ENCODE measurements at regions not wholly inside any gene's neighbourhood (a gene's known extent, or its start where the extent isn't known, plus 50 kb on each side); places are given as distances from the start of the nearest gene placed in this dataset.
"Not testable (repeated sequence)": the region's sequence is repeated elsewhere in the genome, so short reads cannot be mapped to it uniquely, and the experiment has no call there.

- no peak for TF ChIP-seq CTCF (conservative IDR thresholded peaks at IDR 0.05)
- Histone ChIP-seq H2BK120ac (ENCODE audit: low read depth, low read length, poor library complexity, severe bottlenecking) (no peak overlapping the region), H3K23ac (ENCODE audit: insufficient read length, low read depth, low read length) (no peak overlapping the region), H3K9me3 (ENCODE audit: control insufficient read depth, low read depth, low read length) (no peaks in the 10 kb centered on the region), H3K18ac (ENCODE audit: insufficient read length, low read depth, low read length) (no peak overlapping the region), H2BK5ac (ENCODE audit: insufficient read length, low read length) (no peak overlapping the region), H2BK15ac (ENCODE audit: low read depth, low read length) (no peak overlapping the region), H3K79me1 (ENCODE audit: insufficient read depth, low read depth, low read length, poor library complexity, severe bottlenecking) (no peaks in the 10 kb centered on the region), H3K4ac (ENCODE audit: low read depth, low read length) (no peak overlapping the region), H2BK12ac (ENCODE audit: insufficient read length, low read depth, low read length) (no peak overlapping the region), H3K23me2 (ENCODE audit: insufficient read length, low read depth, low read length, poor library complexity, severe bottlenecking) (no peaks in the 10 kb centered on the region), H4K8ac (replicated peaks; ENCODE audit: insufficient read length, low read depth, low read length) (no peak overlapping the region), H3T11ph (ENCODE audit: low read length) (no peak overlapping the region), H2AFZ (ENCODE audit: low read length) (no peak overlapping the region), H4K91ac (ENCODE audit: insufficient read length, low read depth, low read length) (no peak overlapping the region), H3K4me2 (ENCODE audit: insufficient read depth, insufficient read length, low read length) (no peak overlapping the region), H4K20me1 (ENCODE audit: control insufficient read depth, insufficient read depth, insufficient read length) (no peaks in the 10 kb centered on the region), H4K5ac (ENCODE audit: insufficient read length, low read depth, low read length) (no peak overlapping the region), H3K27ac (ENCODE audit: insufficient read length, low read depth, low read length) (no peak overlapping the region), H3K56ac (ENCODE audit: insufficient read length, low read depth, low read length) (no peak overlapping the region), H3K4me1 (ENCODE audit: insufficient read depth, low read length) (no peaks in the 10 kb centered on the region), H3K14ac (ENCODE audit: insufficient read depth, low read length) (no peak overlapping the region), H2AK5ac (ENCODE audit: insufficient read length, low read length) (no peak overlapping the region), H3K27me3 (ENCODE audit: insufficient read depth, low read length) (no peaks in the 10 kb centered on the region), H3K9ac (ENCODE audit: extremely low read depth, insufficient read length, low read length) (no peak overlapping the region), H3K79me2 (ENCODE audit: insufficient read depth, low read length) (no peaks in the 10 kb centered on the region), H2BK20ac (ENCODE audit: low read depth, low read length, poor library complexity, severe bottlenecking) (no peak overlapping the region)
- peaks cover 11 to 20% of the 10 kb centered on the region in 2 experiments for H3K9me3 Mint-ChIP-seq
- no CpG with 5 or more reads among the region's 1 CpG for WGBS (ENCODE audit: extremely low coverage, insufficient read length, low lambda C conversion rate)
- H3K4me1 Mint-ChIP-seq, result peaks cover 0 to 2% of the 10 kb centered on the region in 2 experiments; a peak in 1 of 4 replicates
- H3K27ac Mint-ChIP-seq, result no peak overlapping the region
- H3K4me3 Mint-ChIP-seq, result no peak overlapping the region
- no peak for DNase-seq
- H3K36me3 Mint-ChIP-seq (ENCODE audit: insufficient read depth in 1 of 3, low read depth in 3 of 3), result peaks cover 6 to 12% (median 8%) of the 10 kb centered on the region in 3 experiments; a peak in 6 of 7 replicates
- H3K27me3 Mint-ChIP-seq (ENCODE audit: low read depth), result no peaks in the 10 kb centered on the region; the same call in 1 of the 2 replicates
These were observed 209.0 kb upstream of the FBXO33 start for GRCh38 chr14:39641224-39641623.

GRCh38 chr14:39639009-39639408 is 206.8 kb upstream of the FBXO33 start:
- not testable (repeated sequence) for H3K18ac ChIP-seq (ENCODE audit: insufficient read length, low read depth, low read length); H2AFZ ChIP-seq (ENCODE audit: low read length); DNase-seq; H4K20me1 ChIP-seq (ENCODE audit: control insufficient read depth, insufficient read depth, insufficient read length); H2BK120ac ChIP-seq (ENCODE audit: low read depth, low read length, poor library complexity, severe bottlenecking); H4K8ac ChIP-seq (replicated peaks; ENCODE audit: insufficient read length, low read depth, low read length); H2AK5ac ChIP-seq (ENCODE audit: insufficient read length, low read length); H2BK5ac ChIP-seq (ENCODE audit: insufficient read length, low read length); H3K4me1 Mint-ChIP-seq; H3K4me1 ChIP-seq (ENCODE audit: insufficient read depth, low read length); H3K4me2 ChIP-seq (ENCODE audit: insufficient read depth, insufficient read length, low read length); H3K9me3 ChIP-seq (ENCODE audit: control insufficient read depth, low read depth, low read length); H3T11ph ChIP-seq (ENCODE audit: low read length); H2BK12ac ChIP-seq (ENCODE audit: insufficient read length, low read depth, low read length); H4K5ac ChIP-seq (ENCODE audit: insufficient read length, low read depth, low read length); H3K23ac ChIP-seq (ENCODE audit: insufficient read length, low read depth, low read length); H3K27ac Mint-ChIP-seq; H3K14ac ChIP-seq (ENCODE audit: insufficient read depth, low read length); H3K79me2 ChIP-seq (ENCODE audit: insufficient read depth, low read length); H3K56ac ChIP-seq (ENCODE audit: insufficient read length, low read depth, low read length); H3K27me3 Mint-ChIP-seq (ENCODE audit: low read depth); H3K4me3 Mint-ChIP-seq; H3K27ac ChIP-seq (ENCODE audit: insufficient read length, low read depth, low read length); H4K91ac ChIP-seq (ENCODE audit: insufficient read length, low read depth, low read length); H3K27me3 ChIP-seq (ENCODE audit: insufficient read depth, low read length); H3K4ac ChIP-seq (ENCODE audit: low read depth, low read length); H2BK15ac ChIP-seq (ENCODE audit: low read depth, low read length); H2BK20ac ChIP-seq (ENCODE audit: low read depth, low read length, poor library complexity, severe bottlenecking); H3K9ac ChIP-seq (ENCODE audit: extremely low read depth, insufficient read length, low read length); H3K79me1 ChIP-seq (ENCODE audit: insufficient read depth, low read depth, low read length, poor library complexity, severe bottlenecking); H3K23me2 ChIP-seq (ENCODE audit: insufficient read length, low read depth, low read length, poor library complexity, severe bottlenecking)
- peaks cover 16 to 24% of the 10 kb centered on the region in 2 experiments for H3K9me3 Mint-ChIP-seq
- peaks cover 6 to 12% (median 8%) of the 10 kb centered on the region in 3 experiments; a peak in 6 of 7 replicates for H3K36me3 Mint-ChIP-seq (ENCODE audit: insufficient read depth in 1 of 3, low read depth in 3 of 3)
- WGBS (ENCODE audit: extremely low coverage, insufficient read length, low lambda C conversion rate), result no CpG with 5 or more reads among the region's 12 CpGs
